Effector CD8-positive, alpha-beta T cell (primary cell): ENCODE measurements at regions not wholly inside any gene's neighbourhood (a gene's known extent, or its start where the extent isn't known, plus 50 kb on each side); places are given as distances from the start of the nearest gene placed in this dataset.

ENCODE experiments used
- DNase-seq: peaks from one replicate; lab custom pipeline; 2025; lab: John Stamatoyannopoulos, UW

DNA sequence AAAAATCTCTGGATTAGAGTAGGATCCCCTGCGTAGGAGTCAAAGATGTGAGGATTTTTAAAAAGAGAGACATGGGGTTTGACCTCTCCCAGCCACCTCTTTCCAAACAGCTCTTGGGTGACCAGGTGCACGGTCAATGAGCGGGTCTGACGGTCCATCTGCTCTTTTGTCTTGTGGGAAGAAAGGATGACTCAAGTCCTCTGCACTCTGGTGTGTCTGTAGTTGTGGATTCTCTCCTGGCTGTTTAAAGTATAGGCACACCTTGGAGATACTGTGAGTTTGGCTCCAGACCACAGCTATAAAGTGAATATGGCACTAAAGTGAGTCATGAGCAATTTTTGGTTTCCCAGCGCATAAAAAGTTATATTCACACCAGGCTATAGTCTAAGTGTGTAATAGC lies 209.8 kb downstream of the BMP7 start:
- no peak for DNase-seq

DNA sequence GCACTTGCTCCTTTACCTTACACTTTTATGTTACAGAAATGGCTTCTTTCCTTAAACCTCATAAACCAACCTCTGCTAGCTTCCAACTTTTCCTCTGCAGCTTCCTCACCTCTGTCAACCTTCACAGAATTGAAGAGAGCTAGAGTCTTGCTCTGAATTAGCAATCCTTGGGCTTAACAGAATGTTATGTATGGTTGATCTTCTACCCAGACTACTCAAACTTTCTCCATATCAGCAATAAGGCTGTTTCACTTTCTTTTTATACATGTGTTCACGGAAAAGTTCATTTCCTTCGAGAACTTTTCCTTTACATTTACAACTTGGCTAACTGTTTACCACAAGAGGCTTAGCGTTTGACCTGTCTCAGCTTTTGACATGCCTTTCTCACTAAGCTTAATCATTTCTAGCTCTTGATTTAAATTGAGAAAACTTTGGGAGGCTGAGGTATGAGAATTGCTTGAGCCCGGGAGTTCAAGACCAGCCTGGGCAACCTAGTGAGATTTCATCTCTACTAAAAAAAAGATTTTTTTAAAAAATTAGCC lies 207.3 kb downstream of the BMP7 start:
- DNase-seq = no peak

DNA sequence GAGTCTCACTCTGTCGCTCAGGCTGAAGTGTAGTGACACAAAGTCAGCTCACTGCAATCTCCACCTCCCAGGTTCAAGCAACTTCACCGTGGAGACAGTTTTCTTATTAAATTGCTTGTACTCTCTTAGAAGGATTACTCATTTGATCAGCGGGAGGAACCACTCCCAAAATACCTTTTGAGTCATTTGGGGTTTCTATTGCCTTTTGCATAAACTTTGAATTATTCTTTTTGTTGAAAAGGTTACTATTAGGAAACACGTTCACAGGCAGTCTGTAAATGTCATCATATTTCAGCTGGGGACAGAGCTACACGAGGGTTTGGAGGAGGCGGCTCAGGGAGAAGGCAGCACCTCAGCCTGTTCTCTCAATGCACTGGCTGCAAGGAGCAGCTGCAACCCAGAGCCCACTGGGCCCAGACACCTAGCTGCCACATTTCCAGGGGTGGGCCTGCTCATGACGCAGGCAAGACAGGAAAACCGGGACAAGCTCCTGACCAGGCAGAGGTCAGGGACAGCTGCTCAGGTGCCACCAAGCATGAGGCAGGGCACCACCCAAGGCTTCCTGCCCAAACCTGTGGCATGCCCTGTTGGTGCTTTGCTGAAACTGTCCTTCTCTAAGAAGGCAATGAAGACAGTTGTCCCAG lies 205.9 kb downstream of the BMP7 start:
- DNase-seq = no peak

DNA sequence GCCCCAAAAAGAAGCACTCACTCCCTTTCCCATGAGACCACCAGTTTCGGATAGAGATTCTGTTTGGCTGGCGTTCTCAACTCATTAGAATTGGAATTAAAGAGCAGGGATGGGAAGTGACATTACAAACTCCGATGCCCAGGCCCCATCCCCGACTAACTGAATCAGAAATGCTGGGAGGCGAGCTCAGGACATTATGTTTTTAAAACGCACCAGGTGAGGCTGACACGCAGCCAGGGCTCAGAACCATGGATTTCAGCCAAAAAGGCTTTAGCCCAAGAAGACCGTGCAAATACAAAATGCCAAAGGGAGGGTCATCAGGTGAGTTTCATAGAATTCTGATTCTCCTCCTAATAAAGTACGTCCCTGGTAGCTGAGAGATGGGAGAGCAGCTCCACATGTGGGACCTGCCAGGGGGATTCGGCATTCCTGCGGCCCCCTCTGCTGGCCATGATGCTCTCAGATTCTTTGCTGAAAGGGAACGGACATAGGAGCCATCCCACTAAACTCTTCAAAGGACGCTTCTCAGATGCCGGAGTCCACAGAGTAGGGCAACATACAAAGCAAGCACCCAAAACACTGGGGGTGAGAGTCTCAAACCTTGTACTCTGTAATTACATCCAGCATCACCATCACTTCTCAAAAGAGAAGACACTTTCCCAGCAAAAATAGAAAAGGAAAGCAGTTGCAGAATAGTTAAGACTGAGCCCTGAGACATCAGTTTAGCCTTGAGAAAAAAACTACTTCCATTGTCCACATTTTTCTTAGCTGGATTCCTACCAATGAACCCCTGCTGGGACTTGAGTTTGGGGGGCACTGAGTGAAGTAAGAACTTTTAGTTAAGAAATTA lies 205.2 kb downstream of the BMP7 start:
- DNase-seq = no peak

DNA sequence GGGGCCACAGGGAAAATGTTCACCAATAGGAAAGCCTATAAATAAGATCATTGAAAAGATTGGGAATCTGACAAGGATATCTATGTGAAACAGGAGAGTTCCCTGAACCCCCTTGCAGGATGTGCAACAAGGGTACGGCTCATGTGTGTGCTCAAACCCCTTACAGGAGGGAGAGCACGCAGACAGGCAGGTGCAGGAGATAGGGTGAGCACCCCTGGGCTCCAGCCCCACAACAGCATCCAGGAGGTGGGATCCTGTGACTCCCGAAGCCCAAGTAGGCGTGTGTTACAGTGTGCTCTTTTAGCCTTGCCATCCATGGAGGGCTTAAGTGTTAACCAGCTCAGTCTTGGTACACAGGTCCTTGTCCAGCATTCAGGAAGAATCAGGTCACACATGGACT lies 204.2 kb downstream of the BMP7 start:
- no peak for DNase-seq

DNA sequence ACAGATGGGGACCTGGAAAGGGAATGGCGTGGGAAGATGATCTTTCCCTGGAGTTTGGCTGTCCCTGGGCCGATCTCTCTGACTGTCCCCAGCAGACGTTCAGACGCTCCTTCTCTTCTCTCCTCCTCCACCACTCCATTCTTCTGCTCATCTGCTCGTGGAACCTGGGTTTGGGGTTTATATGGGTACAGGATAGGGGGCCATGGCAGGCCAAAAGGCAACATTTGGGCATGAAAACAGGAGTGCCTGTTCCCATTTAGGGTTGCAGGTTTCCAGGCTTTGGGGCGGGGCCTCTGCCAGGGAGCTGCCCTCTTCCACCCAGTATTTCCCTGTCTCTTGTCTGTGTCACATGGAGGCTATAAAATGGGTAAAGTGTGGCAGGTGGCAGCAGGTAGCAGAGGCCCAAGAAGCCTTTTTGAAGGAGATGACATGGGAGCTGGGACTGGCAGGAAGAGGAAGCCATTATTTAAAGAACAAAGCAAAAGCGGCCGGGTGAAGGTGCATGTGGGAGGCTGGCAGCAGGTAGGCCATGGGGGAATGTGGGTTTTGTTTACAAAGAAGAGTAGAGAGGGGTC lies 203.7 kb downstream of the BMP7 start:
- no peak for DNase-seq

DNA sequence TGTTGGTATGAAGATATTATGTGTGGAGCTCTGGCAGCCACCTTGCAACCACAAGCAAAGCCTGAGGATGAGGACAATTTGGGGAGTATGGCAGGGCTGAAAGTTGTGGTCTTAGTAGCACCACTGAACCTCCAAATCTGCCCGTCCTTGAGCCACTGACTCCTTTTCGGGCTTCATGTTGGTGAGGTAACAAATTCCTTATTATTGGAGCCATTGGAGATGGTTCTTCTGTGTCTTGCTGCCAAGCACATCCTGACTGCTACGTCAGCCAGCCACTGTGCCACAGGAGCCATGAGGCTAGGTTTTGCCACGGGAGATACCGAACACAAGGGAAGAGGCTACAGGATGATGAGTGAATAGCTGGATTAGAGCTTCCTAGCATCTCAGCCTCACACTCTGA lies 201.6 kb downstream of the BMP7 start:
- no peak for DNase-seq

DNA sequence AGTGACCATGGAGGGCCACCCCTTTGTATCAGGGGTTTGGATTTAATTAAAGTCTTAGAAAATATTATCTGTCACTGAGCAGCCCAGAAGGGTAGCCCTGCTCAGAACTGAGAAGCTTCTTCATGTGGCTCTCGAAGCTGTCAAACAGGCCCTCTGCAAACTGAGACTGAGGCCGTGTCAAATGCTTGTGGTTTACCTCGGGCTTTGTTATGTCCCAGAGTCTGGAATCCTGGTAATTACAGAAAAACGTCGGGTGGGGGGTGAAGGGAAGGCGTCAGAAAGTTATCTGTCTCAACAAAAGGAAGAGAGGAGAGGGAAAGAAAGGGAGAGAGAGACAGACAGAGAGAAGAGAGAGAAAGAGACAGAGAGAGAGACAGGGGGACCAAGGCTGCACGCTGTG lies 200.8 kb downstream of the BMP7 start:
- no peak for DNase-seq

DNA sequence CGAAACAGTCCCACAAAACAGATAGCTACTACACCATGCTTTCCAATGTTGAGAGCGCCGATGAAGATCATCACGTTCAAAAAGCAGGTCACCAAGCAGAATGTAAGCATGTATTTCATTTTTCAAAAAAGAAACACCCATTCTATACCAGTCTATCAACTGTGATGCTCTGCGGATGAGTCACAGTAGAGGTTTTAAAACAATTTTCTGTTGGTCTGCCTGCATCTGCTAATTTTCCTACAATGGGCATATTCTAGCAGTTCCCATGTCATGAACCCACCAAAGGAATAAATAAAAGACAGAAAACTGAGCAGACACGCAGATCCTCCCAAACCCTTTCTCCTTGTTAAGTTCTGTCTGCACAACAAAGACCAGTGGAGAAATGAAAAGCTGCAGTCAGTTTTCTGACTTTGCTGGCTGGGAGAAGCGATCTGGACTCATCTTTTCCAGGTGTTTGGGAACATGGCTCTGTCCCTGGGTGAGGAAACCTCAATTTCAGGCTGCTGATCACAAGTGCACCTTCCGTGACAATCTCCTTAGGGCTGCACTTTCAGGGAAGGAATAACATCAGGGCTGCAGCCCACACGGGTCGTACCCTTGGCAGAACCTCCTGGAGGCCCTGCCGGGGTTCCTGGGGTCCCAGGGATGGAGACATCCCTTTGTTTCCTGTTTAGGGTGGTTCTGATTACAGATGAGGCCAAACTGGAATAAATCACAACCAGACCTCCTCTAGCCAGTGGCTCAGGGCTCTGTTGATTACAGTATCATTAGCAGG lies 200.1 kb downstream of the BMP7 start:
- DNase-seq = no peak

DNA sequence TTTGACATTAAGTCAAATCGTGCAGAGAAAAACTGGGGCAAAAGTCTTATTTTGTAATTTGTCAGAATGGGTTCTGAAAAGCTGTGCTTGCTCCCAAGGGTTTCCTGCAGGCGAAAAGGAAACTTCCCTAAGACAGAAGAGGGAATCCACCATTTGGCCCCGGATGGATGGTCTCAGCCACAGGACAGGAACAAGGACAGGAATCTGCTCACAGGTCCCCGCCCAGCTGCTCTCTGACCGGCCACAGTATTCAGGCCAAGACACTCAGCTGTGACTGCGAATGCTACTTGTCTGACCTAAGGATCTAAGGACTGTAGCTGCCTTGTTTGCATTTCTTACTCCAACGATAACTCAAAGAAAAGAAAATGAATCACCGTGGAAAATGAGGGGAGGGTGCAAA lies 197.0 kb downstream of the BMP7 start:
- DNase-seq = no peak

DNA sequence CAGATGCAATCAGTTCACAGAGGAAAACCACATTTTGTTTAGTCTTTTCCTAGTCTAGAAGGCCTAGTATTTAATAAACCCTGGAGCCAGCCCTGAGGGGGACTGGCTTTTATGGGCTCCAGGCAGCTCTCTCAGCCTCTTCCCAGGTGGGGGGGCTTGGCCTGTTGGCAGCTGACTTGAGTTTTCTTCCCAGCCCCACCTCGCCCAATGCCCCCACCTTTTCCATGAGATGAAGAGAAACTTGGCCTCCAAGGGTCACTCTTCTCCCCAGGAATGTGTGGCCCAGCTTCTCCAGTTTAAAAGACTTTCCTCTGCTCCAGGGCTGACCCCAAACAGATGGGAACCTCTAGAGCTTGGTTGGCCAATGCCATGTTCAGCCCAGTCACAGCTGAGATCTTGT lies 196.1 kb downstream of the BMP7 start:
- DNase-seq = no peak

DNA sequence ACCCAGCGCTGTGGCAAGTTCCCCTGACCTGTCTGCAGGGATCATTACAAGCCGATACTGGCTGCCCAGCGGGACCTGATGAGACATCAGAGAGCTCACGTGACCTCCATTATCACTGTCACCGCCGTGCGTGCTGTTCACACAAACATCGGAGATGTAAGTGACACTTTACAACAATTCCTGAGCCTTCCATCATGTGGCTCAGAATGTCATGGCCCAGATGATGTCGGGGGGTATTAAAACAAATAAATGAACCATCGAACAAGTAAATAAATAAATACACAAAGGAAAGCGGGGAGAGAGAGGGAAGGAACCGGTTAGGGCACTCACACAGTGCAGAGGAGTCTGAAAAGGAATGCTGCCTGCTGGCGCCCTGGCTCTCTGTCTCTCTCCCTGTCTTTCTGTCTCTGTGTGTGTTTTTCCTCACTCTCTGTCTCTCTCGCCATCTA lies 195.1 kb downstream of the BMP7 start:
- no peak for DNase-seq

DNA sequence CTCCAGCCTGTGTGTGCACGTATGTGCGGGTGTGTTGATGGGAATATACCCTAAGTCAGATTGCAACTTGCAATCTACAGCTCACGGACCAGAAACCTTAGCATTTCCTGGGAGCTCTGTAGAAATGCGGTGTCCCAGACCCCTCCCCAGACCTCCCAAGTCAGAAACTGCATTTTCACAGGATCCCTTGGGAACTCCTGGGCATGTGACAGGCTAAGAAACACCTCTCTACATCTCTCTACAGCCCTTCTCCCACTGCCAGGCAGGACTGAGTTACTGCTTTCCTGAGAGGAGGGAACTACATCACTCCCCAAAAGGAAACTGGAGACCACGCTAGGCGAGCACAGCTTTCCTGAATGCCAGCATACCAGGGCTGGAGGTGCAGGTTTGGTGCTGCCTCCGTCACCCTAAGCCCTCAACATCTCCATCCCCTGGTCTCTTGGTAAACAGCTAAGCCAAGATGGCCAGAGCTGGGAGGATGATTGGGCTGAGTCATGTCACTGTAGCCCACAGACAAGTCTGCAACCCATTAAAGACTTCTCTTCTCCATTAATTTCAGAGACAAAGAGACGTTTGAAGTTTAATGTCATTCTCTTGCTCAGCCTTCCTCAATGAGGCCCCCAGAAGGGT lies 194.4 kb downstream of the BMP7 start:
- no peak for DNase-seq

DNA sequence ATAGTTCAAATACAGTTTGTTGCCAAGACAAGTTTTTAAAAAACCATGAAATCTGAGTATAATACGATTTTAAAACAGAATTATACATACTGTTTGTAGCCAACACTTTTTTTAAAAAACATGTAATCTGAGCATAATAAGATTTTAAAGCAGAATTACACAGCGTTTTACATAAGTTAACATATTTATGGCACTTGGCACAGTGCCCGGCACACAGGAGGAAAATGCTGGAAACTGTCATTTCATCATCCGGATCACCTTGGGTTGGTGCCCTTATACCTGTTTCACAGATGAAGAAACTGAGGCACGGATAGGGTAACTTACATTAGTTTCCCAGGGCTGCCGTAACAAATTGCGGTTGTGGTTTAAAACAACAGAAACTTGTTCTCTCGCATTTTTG lies 193.0 kb downstream of the BMP7 start:
- DNase-seq = no peak

DNA sequence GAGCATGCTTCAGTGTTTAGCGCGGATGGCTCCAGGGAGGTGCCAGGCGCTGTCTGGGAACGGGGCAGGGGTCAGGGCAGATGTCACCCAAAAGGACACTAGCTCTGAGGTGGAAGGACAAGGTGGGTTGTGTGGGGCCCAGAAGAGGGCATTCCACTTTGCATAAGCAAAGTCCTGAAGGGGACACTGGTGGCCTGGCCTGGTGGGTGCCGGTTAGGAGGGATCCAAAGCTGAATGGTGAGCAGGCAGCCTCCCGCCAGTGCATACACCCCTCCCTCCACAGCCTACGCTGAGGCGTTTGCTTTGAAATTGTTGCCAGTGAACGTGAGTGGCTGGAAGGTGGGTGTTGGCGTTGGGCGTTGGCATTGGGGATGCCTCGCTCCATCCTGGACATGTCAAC lies 192.1 kb downstream of the BMP7 start:
- no peak for DNase-seq

DNA sequence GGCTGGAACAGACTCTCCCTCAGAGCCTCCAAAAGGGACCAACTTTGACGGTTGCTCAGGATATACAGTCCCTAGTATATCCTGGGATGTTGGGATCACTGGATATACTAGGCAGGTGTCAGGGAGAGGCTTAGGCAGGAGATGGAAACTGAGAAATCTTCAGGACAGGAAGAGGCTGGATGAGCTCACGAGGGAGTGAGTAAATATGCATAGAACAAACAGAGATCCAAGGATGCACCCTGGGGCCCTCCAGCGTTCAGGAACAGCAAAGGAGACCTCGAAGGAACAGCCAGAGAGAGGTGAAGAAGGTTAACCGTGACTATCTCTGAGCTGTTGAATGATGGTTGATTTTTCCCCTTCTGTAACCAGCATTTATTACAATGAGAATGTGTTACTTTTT lies 191.3 kb downstream of the BMP7 start:
- no peak for DNase-seq

DNA sequence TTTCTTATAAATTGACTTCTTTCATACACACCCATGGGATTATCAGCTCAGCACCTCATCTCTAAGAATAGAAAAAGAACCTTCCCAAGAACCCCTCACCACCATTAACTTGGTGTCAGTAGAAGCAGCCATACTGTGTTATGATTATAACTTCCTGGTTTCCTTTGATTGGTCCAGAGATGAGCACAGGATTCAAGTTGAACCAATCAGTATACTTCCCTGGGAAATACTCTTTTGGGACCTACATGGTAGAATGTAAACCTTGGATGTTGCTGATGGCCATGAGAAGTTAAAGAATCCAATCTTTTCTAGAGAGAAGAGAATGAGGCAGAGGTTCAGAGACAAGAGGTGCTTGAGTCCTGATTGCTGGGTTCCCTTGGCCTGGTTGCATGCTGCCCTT lies 190.8 kb downstream of the BMP7 start:
- no peak for DNase-seq

DNA sequence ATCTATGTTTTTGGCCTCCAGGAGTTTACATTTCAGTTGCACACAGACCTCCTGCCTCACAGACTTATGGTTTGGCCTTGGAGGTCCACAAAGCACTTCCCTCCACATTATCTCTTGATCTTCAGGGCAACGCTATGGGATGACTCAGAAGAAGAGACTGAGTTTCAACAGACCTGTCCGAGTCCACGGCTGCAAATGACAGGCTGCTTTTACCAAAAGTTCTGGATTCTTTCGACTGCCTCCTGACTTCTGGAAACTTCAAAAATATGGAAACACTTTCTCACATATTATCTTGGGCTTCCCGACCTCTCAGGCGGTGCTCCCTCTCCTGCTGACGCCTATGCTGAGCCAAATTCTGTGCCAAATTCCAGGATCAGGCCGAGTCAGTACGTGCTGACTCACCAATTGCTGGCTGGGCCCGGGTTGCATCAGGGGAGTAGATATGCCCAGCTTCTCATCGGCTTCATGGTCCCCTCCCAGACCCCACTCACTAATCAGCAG lies 190.2 kb downstream of the BMP7 start:
- DNase-seq = no peak

DNA sequence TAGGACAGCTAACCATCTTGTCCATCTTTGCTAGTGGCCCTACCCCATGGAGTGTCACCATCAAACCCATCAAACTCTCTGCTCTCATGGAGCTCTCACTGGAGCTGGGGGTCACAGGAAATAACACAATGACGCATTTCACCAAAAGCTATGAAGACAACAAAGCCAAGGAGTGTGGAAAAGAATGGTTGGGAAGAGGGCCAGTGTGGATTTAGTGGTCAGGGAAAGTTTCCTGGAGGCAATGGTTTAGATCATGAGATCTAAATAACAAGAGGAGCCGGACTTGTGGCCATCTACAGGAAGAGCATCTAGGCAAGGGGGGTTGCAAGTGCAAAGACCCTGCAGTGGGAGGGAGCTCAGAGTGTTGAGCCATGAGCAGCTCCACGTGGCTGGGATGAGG lies 189.5 kb downstream of the BMP7 start:
- no peak for DNase-seq

DNA sequence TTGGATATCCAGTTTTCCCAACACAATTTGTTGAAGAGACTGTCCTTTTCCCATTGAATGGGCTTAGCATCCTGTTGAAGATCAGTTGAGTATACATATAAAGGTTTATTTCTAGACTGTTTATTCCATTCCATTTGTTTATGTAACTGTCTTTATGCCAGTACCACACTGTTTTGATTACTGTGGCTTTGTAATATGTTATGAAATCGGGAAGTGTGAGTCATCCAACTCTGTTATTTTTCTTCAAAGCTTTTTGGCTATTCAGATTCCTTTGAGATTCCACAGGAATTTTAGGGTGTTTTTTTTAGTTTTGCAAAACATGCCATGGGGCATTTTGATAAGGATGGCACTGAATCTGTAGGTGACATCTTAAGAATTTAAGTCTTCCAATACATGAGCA lies 188.3 kb downstream of the BMP7 start:
- no peak for DNase-seq
